SK-N-SH (cell line): ENCODE measurements at regions not wholly inside any gene's neighbourhood (a gene's known extent, or its start where the extent isn't known, plus 50 kb on each side); places are given as distances from the start of the nearest gene placed in this dataset.

Source experiments
- EP300 ChIP-seq, 2 experiments: IDR thresholded peaks; 2 replicates each; pipeline versions ENCODE4 v1.4.0 to v1.6.1; 2012; ENCODE audit warnings: borderline replicate concordance in 1 of 2, low read depth in 1 of 2, low read length in 1 of 2
- GABPA ChIP-seq: IDR thresholded peaks from 2 replicates; pipeline ENCODE4 v1.4.0; 2012; ENCODE audit warnings: low read depth, mild to moderate bottlenecking
- GATA2 ChIP-seq: sonication (generic); formaldehyde crosslinking; IDR thresholded peaks from 2 replicates; pipeline ENCODE4 v1.5.0; 2020; ENCODE audit warnings: mild to moderate bottlenecking, missing genetic modification reagents
- SIN3A ChIP-seq: IDR thresholded peaks from 2 replicates; pipeline ENCODE4 v1.6.1; 2012; ENCODE audit warnings: low read depth, mild to moderate bottlenecking, low read length, moderate library complexity, borderline replicate concordance
- TF ChIP-seq, protein P1 (sequence below): fragments of 200-600 bp; sonication (generic); IDR thresholded peaks from 2 replicates; pipeline ENCODE4 v1.6.1; 2017; ENCODE audit warnings: antibody characterized with exemption, mild to moderate bottlenecking, moderate library complexity
- TF ChIP-seq, protein P2 (sequence below): IDR thresholded peaks from 2 replicates; pipeline ENCODE4 v1.6.1; 2012; ENCODE audit warnings: mild to moderate bottlenecking, low read depth, low read length, moderate library complexity

DNA sequence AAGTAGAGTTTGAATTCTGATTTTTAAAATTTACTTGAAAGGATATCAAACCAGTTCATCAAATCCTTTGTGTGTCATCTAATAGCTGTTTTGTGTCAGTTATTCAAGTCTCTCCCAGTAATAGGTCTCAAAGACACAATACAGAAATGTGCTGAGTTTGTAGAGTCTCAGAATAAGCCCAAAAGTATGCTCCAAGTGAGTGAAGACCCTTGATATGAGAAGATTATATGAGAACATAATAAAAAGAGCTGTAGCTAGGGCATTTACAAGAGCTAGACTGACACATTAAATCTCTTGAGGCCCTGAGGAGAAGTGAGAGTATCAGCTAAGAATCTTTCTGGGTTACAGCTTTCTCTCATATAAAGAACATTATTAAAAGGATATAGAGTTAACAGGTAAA, 721.0 kb upstream of the ARRDC3 start:
- TF ChIP-seq, protein P1, sequence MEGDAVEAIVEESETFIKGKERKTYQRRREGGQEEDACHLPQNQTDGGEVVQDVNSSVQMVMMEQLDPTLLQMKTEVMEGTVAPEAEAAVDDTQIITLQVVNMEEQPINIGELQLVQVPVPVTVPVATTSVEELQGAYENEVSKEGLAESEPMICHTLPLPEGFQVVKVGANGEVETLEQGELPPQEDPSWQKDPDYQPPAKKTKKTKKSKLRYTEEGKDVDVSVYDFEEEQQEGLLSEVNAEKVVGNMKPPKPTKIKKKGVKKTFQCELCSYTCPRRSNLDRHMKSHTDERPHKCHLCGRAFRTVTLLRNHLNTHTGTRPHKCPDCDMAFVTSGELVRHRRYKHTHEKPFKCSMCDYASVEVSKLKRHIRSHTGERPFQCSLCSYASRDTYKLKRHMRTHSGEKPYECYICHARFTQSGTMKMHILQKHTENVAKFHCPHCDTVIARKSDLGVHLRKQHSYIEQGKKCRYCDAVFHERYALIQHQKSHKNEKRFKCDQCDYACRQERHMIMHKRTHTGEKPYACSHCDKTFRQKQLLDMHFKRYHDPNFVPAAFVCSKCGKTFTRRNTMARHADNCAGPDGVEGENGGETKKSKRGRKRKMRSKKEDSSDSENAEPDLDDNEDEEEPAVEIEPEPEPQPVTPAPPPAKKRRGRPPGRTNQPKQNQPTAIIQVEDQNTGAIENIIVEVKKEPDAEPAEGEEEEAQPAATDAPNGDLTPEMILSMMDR, result no peak
- TF ChIP-seq, protein P2, sequence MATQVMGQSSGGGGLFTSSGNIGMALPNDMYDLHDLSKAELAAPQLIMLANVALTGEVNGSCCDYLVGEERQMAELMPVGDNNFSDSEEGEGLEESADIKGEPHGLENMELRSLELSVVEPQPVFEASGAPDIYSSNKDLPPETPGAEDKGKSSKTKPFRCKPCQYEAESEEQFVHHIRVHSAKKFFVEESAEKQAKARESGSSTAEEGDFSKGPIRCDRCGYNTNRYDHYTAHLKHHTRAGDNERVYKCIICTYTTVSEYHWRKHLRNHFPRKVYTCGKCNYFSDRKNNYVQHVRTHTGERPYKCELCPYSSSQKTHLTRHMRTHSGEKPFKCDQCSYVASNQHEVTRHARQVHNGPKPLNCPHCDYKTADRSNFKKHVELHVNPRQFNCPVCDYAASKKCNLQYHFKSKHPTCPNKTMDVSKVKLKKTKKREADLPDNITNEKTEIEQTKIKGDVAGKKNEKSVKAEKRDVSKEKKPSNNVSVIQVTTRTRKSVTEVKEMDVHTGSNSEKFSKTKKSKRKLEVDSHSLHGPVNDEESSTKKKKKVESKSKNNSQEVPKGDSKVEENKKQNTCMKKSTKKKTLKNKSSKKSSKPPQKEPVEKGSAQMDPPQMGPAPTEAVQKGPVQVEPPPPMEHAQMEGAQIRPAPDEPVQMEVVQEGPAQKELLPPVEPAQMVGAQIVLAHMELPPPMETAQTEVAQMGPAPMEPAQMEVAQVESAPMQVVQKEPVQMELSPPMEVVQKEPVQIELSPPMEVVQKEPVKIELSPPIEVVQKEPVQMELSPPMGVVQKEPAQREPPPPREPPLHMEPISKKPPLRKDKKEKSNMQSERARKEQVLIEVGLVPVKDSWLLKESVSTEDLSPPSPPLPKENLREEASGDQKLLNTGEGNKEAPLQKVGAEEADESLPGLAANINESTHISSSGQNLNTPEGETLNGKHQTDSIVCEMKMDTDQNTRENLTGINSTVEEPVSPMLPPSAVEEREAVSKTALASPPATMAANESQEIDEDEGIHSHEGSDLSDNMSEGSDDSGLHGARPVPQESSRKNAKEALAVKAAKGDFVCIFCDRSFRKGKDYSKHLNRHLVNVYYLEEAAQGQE, result no peak
- no peak for TF ChIP-seq GABPA
- no peak for TF ChIP-seq GATA2
- TF ChIP-seq SIN3A, result no peak
- no peak for TF ChIP-seq EP300 (IDR thresholded peaks at IDR 0.05; ENCODE audit: borderline replicate concordance in 1 of 2, low read depth in 1 of 2, low read length in 1 of 2)
